ENCODE measurements at regions not wholly inside any gene's neighbourhood (a gene's known extent, or its start where the extent isn't known, plus 50 kb on each side); places are given as distances from the start of the nearest gene placed in this dataset.
"Not testable (repeated sequence)": the region's sequence is repeated elsewhere in the genome, so short reads cannot be mapped to it uniquely, and the experiment has no call there.

DNA sequence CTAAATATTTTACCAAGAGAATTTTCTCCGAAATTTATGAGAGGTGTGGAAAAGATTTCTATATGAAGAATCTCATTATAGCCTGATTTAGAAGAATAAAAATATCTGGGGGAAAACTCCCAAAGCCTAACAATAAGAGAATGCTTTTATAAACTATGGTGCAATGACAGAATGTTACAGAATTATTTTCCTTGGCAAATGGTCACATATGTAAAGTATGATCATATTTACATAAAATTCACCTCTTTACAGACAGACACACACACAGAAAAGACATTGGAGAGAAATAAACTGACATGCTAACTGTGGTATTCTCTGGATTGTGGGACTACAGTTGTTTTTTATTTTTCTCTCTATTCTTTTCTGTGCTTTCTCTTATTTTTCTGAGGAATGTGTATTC is 226.3 kb upstream of the USP24 start:
- Histone ChIP-seq H3K27me3 (ENCODE audit: low read depth, low read length) (peaks cover 4% of the 10 kb centered on the region; the same call in 1 of the 2 replicates), H4K20me1 (ENCODE audit: insufficient read depth, low read length) (no peaks in the 10 kb centered on the region), H3K79me2 (ENCODE audit: low read length) (no peaks in the 10 kb centered on the region), H3K4me2 (ENCODE audit: low read length) (no peak overlapping the region), H3K9ac (ENCODE audit: low read length) (no peak overlapping the region), H3K4me3 (ENCODE audit: low read length) (no peak overlapping the region), H3K4me1 (ENCODE audit: low read length) (peaks cover 14% of the 10 kb centered on the region), H2AFZ (ENCODE audit: low read depth, low read length) (no peak overlapping the region), H3K9me3 (ENCODE audit: insufficient read depth, low read length) (no peaks in the 10 kb centered on the region), H3K36me3 (replicated peaks; ENCODE audit: low read depth, low read length) (no peaks in the 10 kb centered on the region), H3K27ac (ENCODE audit: low read length) (no peak overlapping the region)
- TF ChIP-seq, protein P1, sequence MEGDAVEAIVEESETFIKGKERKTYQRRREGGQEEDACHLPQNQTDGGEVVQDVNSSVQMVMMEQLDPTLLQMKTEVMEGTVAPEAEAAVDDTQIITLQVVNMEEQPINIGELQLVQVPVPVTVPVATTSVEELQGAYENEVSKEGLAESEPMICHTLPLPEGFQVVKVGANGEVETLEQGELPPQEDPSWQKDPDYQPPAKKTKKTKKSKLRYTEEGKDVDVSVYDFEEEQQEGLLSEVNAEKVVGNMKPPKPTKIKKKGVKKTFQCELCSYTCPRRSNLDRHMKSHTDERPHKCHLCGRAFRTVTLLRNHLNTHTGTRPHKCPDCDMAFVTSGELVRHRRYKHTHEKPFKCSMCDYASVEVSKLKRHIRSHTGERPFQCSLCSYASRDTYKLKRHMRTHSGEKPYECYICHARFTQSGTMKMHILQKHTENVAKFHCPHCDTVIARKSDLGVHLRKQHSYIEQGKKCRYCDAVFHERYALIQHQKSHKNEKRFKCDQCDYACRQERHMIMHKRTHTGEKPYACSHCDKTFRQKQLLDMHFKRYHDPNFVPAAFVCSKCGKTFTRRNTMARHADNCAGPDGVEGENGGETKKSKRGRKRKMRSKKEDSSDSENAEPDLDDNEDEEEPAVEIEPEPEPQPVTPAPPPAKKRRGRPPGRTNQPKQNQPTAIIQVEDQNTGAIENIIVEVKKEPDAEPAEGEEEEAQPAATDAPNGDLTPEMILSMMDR (IDR thresholded peaks at IDR 0.05; ENCODE audit: low read depth, low read length): no peak
- no peak for TF ChIP-seq EZH2phosphoT487 (IDR thresholded peaks at IDR 0.05; ENCODE audit: low read depth)

DNA sequence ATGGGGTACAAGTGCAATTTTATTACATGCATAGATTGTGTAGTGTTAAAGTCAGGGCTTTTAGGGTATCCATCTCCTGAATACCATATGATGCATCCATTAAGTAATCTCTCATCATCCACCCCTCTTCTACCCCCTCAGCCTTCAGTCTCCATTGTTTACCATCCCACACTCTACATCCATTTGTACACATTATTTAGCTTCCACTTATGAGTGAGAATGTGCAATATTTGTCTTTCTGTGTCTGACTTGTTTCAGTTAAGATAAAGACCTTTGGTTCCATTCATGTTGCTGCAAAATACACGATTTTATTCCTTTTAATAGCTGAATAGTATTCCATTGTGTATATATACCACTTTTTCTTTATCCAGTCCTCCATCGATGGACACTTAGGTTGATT is 222.5 kb upstream of the USP24 start:
- Histone ChIP-seq H3K79me2 (ENCODE audit: low read length) (no peaks in the 10 kb centered on the region), H3K9me3 (ENCODE audit: insufficient read depth, low read length) (no peaks in the 10 kb centered on the region), H3K36me3 (replicated peaks; ENCODE audit: low read depth, low read length) (no peaks in the 10 kb centered on the region), H3K27me3 (ENCODE audit: low read depth, low read length) (no peaks in the 10 kb centered on the region), H3K27ac (ENCODE audit: low read length) (no peak overlapping the region), H3K4me1 (ENCODE audit: low read length) (no peaks in the 10 kb centered on the region), H3K4me2 (ENCODE audit: low read length) (no peak overlapping the region), H3K4me3 (ENCODE audit: low read length) (no peak overlapping the region), H4K20me1 (ENCODE audit: insufficient read depth, low read length) (no peaks in the 10 kb centered on the region), H2AFZ (ENCODE audit: low read depth, low read length) (no peak overlapping the region), H3K9ac (ENCODE audit: low read length) (no peak overlapping the region)
- TF ChIP-seq, protein P1 (IDR thresholded peaks at IDR 0.05; ENCODE audit: low read depth, low read length): no peak
- no peak for TF ChIP-seq EZH2phosphoT487 (IDR thresholded peaks at IDR 0.05; ENCODE audit: low read depth)

DNA sequence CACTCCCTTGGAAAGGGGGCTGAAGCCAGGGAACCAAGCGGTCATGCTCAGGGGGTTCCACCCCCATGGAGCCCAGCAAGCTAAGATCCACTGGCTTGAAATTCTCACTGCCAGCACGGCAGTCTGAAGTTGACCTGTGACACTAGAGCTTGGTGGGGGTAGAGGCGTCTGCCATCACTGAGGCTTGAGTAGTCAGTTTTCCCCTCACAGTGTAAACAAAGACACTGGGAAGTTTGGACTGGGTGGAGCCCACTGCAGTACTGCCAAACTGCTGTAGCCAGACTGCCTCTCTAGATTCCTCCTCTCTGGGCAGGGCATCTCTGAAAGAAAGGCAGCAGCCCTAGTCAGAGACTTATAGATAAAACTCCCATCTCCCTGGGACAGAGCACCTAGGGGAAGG is 215.6 kb upstream of the USP24 start:
- not testable (repeated sequence) for H3K4me1 ChIP-seq (ENCODE audit: low read length); H3K4me3 ChIP-seq (ENCODE audit: low read length); H3K27me3 ChIP-seq (ENCODE audit: low read depth, low read length); H3K27ac ChIP-seq (ENCODE audit: low read length); H3K9ac ChIP-seq (ENCODE audit: low read length); H3K9me3 ChIP-seq (ENCODE audit: insufficient read depth, low read length); H3K79me2 ChIP-seq (ENCODE audit: low read length); H4K20me1 ChIP-seq (ENCODE audit: insufficient read depth, low read length); H3K4me2 ChIP-seq (ENCODE audit: low read length); H3K36me3 ChIP-seq (replicated peaks; ENCODE audit: low read depth, low read length); H2AFZ ChIP-seq (ENCODE audit: low read depth, low read length)

DNA sequence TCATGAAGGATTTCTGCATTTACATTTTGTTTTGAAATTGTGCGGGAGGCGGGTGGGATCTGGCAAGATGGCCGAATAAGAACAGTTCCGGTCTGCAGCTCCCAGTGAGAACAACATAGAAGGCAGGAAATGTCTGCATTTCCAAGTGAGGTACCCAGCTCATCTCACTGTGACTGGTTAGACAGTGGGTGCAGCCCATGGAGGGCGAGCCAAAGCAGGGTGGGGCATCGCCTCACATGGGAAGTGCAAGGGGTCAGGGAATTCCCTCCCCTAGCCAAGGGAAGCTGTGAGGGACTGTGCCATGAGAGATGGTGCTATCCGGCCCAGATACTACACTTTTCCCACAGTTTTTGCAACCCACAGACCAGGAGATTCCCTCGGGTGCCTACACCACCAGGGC is 215.0 kb upstream of the USP24 start:
- H3K9ac ChIP-seq (ENCODE audit: low read length); H2AFZ ChIP-seq (ENCODE audit: low read depth, low read length): not testable (repeated sequence)

DNA sequence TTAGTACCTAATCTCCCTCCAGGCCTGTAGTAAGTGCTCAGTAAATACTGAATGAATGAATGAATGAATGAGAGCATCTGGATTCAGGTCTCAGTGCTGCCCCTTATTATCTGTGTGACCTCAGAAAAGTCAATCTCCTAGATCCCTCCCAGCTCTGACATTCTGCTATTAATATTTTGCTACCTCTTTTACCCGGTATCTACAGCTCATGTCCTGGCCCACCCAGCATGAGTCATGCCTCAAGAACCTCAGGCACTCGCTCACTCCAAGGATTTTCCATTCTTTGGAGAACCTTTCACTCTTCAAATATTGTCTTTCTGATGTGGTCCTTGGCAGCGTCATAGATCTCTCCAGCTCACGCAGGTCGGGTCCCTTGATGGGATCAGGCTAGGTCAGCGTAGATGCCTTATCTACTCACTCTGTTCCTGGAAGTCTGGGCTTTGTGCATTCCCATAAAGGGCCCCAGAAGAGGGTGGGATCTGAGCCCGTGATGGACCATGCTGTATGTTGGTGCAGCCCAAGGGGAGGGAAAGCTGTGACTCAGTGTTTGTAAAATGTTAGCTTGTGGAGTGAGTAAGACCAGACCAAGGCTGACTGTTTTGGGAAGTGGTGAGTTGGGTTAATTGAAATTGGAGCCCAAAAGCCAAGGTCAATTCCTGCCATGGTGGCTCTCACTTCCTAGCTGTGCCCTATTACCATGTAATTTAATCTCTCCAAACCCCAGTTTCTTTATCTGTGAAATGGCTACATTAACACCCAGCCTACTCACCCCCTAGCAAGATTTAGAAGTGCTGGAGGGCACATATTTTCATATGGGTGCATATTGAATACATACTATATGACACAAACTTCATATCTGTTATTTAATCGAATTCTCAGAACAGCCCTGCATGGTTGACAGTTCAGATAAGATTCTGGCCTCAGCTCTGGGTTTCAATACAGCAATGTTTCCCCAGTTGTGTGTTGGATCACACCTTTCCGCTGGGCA is 214.1 kb upstream of the USP24 start:
- Histone ChIP-seq H4K20me1 (ENCODE audit: insufficient read depth, low read length) (no peaks in the 10 kb centered on the region), H3K79me2 (ENCODE audit: low read length) (no peaks in the 10 kb centered on the region), H3K9ac (ENCODE audit: low read length) (no peak overlapping the region), H2AFZ (ENCODE audit: low read depth, low read length) (no peak overlapping the region), H3K4me3 (ENCODE audit: low read length) (no peak overlapping the region), H3K4me1 (ENCODE audit: low read length) (no peaks in the 10 kb centered on the region), H3K36me3 (replicated peaks; ENCODE audit: low read depth, low read length) (no peaks in the 10 kb centered on the region), H3K9me3 (ENCODE audit: insufficient read depth, low read length) (no peaks in the 10 kb centered on the region), H3K4me2 (ENCODE audit: low read length) (no peak overlapping the region), H3K27ac (ENCODE audit: low read length) (no peak overlapping the region), H3K27me3 (ENCODE audit: low read depth, low read length) (no peaks in the 10 kb centered on the region)
- TF ChIP-seq, protein P1 (IDR thresholded peaks at IDR 0.05; ENCODE audit: low read depth, low read length): no peak
- no peak for TF ChIP-seq EZH2phosphoT487 (IDR thresholded peaks at IDR 0.05; ENCODE audit: low read depth)

More for the DNA sequence above, 215.0 kb upstream of the USP24 start:
- H3K9me3 ChIP-seq (ENCODE audit: insufficient read depth, low read length); H3K36me3 ChIP-seq (replicated peaks; ENCODE audit: low read depth, low read length); H4K20me1 ChIP-seq (ENCODE audit: insufficient read depth, low read length); H3K4me1 ChIP-seq (ENCODE audit: low read length); H3K79me2 ChIP-seq (ENCODE audit: low read length); H3K4me2 ChIP-seq (ENCODE audit: low read length); H3K27ac ChIP-seq (ENCODE audit: low read length); H3K27me3 ChIP-seq (ENCODE audit: low read depth, low read length); H3K4me3 ChIP-seq (ENCODE audit: low read length): not testable (repeated sequence)

Measured in OCI-LY3 (cell line).